Sigmoid colon (tissue), 4 donors: ENCODE measurements at regions not wholly inside any gene's neighbourhood (a gene's known extent, or its start where the extent isn't known, plus 50 kb on each side); places are given as distances from the start of the nearest gene placed in this dataset.

Source experiments
- CTCF ChIP-seq, 4 experiments: fragments of 450-650 bp in 3 of 4; fragments of 200-600 bp in 1 of 4; IDR thresholded peaks; one replicate each; pipeline ENCODE4 v1.5.1; 2016 to 2019; ENCODE audit warnings: antibody characterized with exemption in 4 of 4, mild to moderate bottlenecking in 3 of 4, moderate library complexity in 2 of 4
- EP300 ChIP-seq, 4 donors: sonication (generic); formaldehyde crosslinking; IDR thresholded peaks; one replicate each; pipeline ENCODE4 v1.6.1; 2017; ENCODE audit warnings: antibody characterized with exemption in 4 of 4
- POLR2A ChIP-seq, 2 donors: fragments of 450-650 bp; IDR thresholded peaks; one replicate each; pipeline ENCODE4 v1.6.1; 2016; ENCODE audit warnings: antibody characterized with exemption in 2 of 2, mild to moderate bottlenecking in 2 of 2, moderate library complexity in 2 of 2
- POLR2AphosphoS5 ChIP-seq, 4 donors: sonication (generic); formaldehyde crosslinking; IDR thresholded peaks; one replicate each; pipeline ENCODE4 v1.6.1; 2017; ENCODE audit warnings: antibody characterized with exemption in 4 of 4

DNA sequence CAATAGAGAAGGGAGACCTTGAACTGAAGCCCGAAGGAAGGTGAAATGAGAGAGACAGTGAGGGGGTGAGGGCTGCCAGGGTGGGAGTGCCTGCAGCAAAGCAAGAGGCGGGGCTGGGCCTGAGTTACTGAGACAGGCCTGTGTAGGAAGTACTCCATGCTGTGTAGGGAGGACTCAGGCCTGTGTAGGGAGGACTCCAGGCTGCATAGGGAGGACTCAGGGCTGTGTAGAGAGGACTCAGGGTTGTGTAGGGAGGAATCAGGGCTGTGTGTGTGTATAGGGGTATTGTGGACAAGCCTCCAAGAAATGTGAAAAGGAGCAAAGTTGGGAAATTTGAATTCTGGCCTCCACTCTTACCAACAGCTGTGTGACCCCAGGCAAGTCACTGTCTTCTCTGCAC lies 133.8 kb upstream of the CACNA1E start:
- no peak for TF ChIP-seq EP300 (IDR thresholded peaks at IDR 0.05)
- TF ChIP-seq POLR2AphosphoS5 (IDR thresholded peaks at IDR 0.05) = no peak
- no peak for TF ChIP-seq CTCF (IDR thresholded peaks at IDR 0.05)
- TF ChIP-seq POLR2A (IDR thresholded peaks at IDR 0.05) = no peak
